ENCODE measurements at regions not wholly inside any gene's neighbourhood (a gene's known extent, or its start where the extent isn't known, plus 50 kb on each side); places are given as distances from the start of the nearest gene placed in this dataset.

- peaks cover 5 to 14% of the 10 kb centered on the region in 2 donors for H3K4me1 Mint-ChIP-seq
- no peaks in the 10 kb centered on the region for H3K9me3 Mint-ChIP-seq
- no peak overlapping the region for H3K27ac Mint-ChIP-seq
- H3K4me3 Mint-ChIP-seq, result no peak overlapping the region
- H3K36me3 Mint-ChIP-seq, result no peaks in the 10 kb centered on the region
- DNase-seq, result no peak
- H3K27me3 Mint-ChIP-seq (ENCODE audit: low read depth in 3 of 3), result peaks cover 0 to 10% (median 1%) of the 10 kb centered on the region in 3 donors
Observed at GRCh38 chr19:31104451-31104850, 244.8 kb downstream of the TSHZ3 start.

- Mint-ChIP-seq H3K27me3 (ENCODE audit: low read depth in 3 of 3) (peaks cover 0 to 7% (median 1%) of the 10 kb centered on the region in 3 donors), H3K4me3 (no peak overlapping the region)
Observed at GRCh38 chr19:31103228-31103627, 246.0 kb downstream of the TSHZ3 start.

GRCh38 chr19:31102674-31103073, 246.6 kb downstream of the TSHZ3 start:
- no peaks in the 10 kb centered on the region for H3K9me3 Mint-ChIP-seq
- DNase-seq, result no peak
- H3K36me3 Mint-ChIP-seq, result no peaks in the 10 kb centered on the region
- H3K27me3 Mint-ChIP-seq (ENCODE audit: low read depth in 3 of 3), result peaks cover 0 to 6% (median 1%) of the 10 kb centered on the region in 3 donors
- no peak overlapping the region for H3K27ac Mint-ChIP-seq
- H3K4me1 Mint-ChIP-seq, result peaks cover 2 to 5% of the 10 kb centered on the region in 2 donors
- no peak overlapping the region for H3K4me3 Mint-ChIP-seq

More at GRCh38 chr19:31103228-31103627, 246.0 kb downstream of the TSHZ3 start:
- Mint-ChIP-seq H3K4me1 (peaks cover 2 to 5% of the 10 kb centered on the region in 2 donors), H3K9me3 (no peaks in the 10 kb centered on the region), H3K27ac (no peak overlapping the region), H3K36me3 (no peaks in the 10 kb centered on the region)
- DNase-seq, result no peak

- peaks cover 0 to 8% (median 1%) of the 10 kb centered on the region in 3 donors for H3K27me3 Mint-ChIP-seq (ENCODE audit: low read depth in 3 of 3)
- no peaks in the 10 kb centered on the region for H3K9me3 Mint-ChIP-seq
- no peaks in the 10 kb centered on the region for H3K36me3 Mint-ChIP-seq
- H3K27ac Mint-ChIP-seq, result no peak overlapping the region
- H3K4me3 Mint-ChIP-seq, result no peak overlapping the region
- DNase-seq, result no peak
- peaks cover 2 to 5% of the 10 kb centered on the region in 2 donors for H3K4me1 Mint-ChIP-seq
Observed at GRCh38 chr19:31100981-31101380, 248.3 kb downstream of the TSHZ3 start.

GRCh38 chr19:31100206-31100590, 249.0 kb downstream of the TSHZ3 start:
- H3K4me3 Mint-ChIP-seq, result no peak overlapping the region
- DNase-seq, result no peak
- H3K4me1 Mint-ChIP-seq, result peaks cover 2 to 5% of the 10 kb centered on the region in 2 donors
- H3K27me3 Mint-ChIP-seq (ENCODE audit: low read depth in 3 of 3), result peaks cover 0 to 8% (median 1%) of the 10 kb centered on the region in 3 donors
- no peak overlapping the region for H3K27ac Mint-ChIP-seq
- H3K9me3 Mint-ChIP-seq, result no peaks in the 10 kb centered on the region
- H3K36me3 Mint-ChIP-seq, result no peaks in the 10 kb centered on the region

GRCh38 chr19:31099515-31100205, 249.6 kb downstream of the TSHZ3 start:
- no peaks in the 10 kb centered on the region for H3K36me3 Mint-ChIP-seq
- no peak for DNase-seq
- H3K9me3 Mint-ChIP-seq, result no peaks in the 10 kb centered on the region
- no peak overlapping the region for H3K4me3 Mint-ChIP-seq
- H3K27ac Mint-ChIP-seq, result no peak overlapping the region
- peaks cover 0 to 8% (median 1%) of the 10 kb centered on the region in 3 donors for H3K27me3 Mint-ChIP-seq (ENCODE audit: low read depth in 3 of 3)
- H3K4me1 Mint-ChIP-seq, result peaks cover 2 to 5% of the 10 kb centered on the region in 2 donors

GRCh38 chr19:31098836-31099235, 250.4 kb downstream of the TSHZ3 start:
- H3K36me3 Mint-ChIP-seq, result no peaks in the 10 kb centered on the region

GRCh38 chr19:31096935-31097545, 252.2 kb downstream of the TSHZ3 start:
- no peak for DNase-seq
- H3K4me1 Mint-ChIP-seq, result peaks cover 2 to 5% of the 10 kb centered on the region in 2 donors
- no peak overlapping the region for H3K27ac Mint-ChIP-seq
- no peak overlapping the region for H3K4me3 Mint-ChIP-seq
- peaks cover 0 to 12% (median 2%) of the 10 kb centered on the region in 3 donors for H3K27me3 Mint-ChIP-seq (ENCODE audit: low read depth in 3 of 3)
- H3K36me3 Mint-ChIP-seq, result no peaks in the 10 kb centered on the region
- H3K9me3 Mint-ChIP-seq, result no peaks in the 10 kb centered on the region

More at GRCh38 chr19:31098836-31099235, 250.4 kb downstream of the TSHZ3 start:
- Mint-ChIP-seq H3K4me1 (peaks cover 2 to 5% of the 10 kb centered on the region in 2 donors), H3K4me3 (no peak overlapping the region), H3K27ac (no peak overlapping the region), H3K9me3 (no peaks in the 10 kb centered on the region), H3K27me3 (ENCODE audit: low read depth in 3 of 3) (peaks cover 0 to 8% (median 1%) of the 10 kb centered on the region in 3 donors)
- no peak for DNase-seq

- Mint-ChIP-seq H3K9me3 (peaks cover 0 to 1% (median 0%) of the 10 kb centered on the region in 6 donors), H3K27me3 (ENCODE audit: low read depth in 3 of 3) (peaks cover 0 to 12% (median 2%) of the 10 kb centered on the region in 3 donors), H3K27ac (no peak overlapping the region), H3K4me1 (peaks cover 2 to 5% of the 10 kb centered on the region in 2 donors), H3K4me3 (no peak overlapping the region), H3K36me3 (no peaks in the 10 kb centered on the region)
- DNase-seq, result no peak
Observed at GRCh38 chr19:31096062-31096830, 253.0 kb downstream of the TSHZ3 start.

GRCh38 chr19:31095100-31095804, 254.0 kb downstream of the TSHZ3 start:
- no peak for DNase-seq
- no peak overlapping the region for H3K4me3 Mint-ChIP-seq
- peaks cover 0 to 1% (median 0%) of the 10 kb centered on the region in 6 donors for H3K9me3 Mint-ChIP-seq
- H3K4me1 Mint-ChIP-seq, result peaks cover 0 to 2% of the 10 kb centered on the region in 2 donors
- peaks cover 0 to 10% (median 2%) of the 10 kb centered on the region in 3 donors for H3K27me3 Mint-ChIP-seq (ENCODE audit: low read depth in 3 of 3)
- no peaks in the 10 kb centered on the region for H3K36me3 Mint-ChIP-seq
- no peak overlapping the region for H3K27ac Mint-ChIP-seq

- Mint-ChIP-seq H3K9me3 (peaks cover 0 to 1% (median 0%) of the 10 kb centered on the region in 6 donors), H3K36me3 (no peaks in the 10 kb centered on the region), H3K4me3 (no peak overlapping the region), H3K27ac (no peak overlapping the region), H3K27me3 (ENCODE audit: low read depth in 3 of 3) (peaks cover 0 to 4% (median 2%) of the 10 kb centered on the region in 3 donors), H3K4me1 (no peaks in the 10 kb centered on the region)
- DNase-seq, result no peak
Observed at GRCh38 chr19:31092274-31092673, 257.0 kb downstream of the TSHZ3 start.

GRCh38 chr19:31089681-31090080, 259.6 kb downstream of the TSHZ3 start:
- no peaks in the 10 kb centered on the region for H3K36me3 Mint-ChIP-seq
- H3K27ac Mint-ChIP-seq, result no peak overlapping the region

GRCh38 chr19:31085125-31085524, 264.1 kb downstream of the TSHZ3 start:
- H3K4me1 Mint-ChIP-seq, result no peaks in the 10 kb centered on the region
- DNase-seq, result no peak
- H3K9me3 Mint-ChIP-seq, result no peaks in the 10 kb centered on the region
- no peaks in the 10 kb centered on the region for H3K27me3 Mint-ChIP-seq (ENCODE audit: low read depth in 3 of 3)
- no peak overlapping the region for H3K27ac Mint-ChIP-seq
- no peak overlapping the region for H3K4me3 Mint-ChIP-seq
- H3K36me3 Mint-ChIP-seq, result no peaks in the 10 kb centered on the region

More at GRCh38 chr19:31089681-31090080, 259.6 kb downstream of the TSHZ3 start:
- Mint-ChIP-seq H3K4me3 (no peak overlapping the region), H3K9me3 (peaks cover 0 to 1% (median 0%) of the 10 kb centered on the region in 6 donors), H3K4me1 (no peaks in the 10 kb centered on the region), H3K27me3 (ENCODE audit: low read depth in 3 of 3) (peaks cover 0 to 4% (median 2%) of the 10 kb centered on the region in 3 donors)
- DNase-seq, result no peak
